ENCODE measurements at regions not wholly inside any gene's neighbourhood (a gene's known extent, or its start where the extent isn't known, plus 50 kb on each side); places are given as distances from the start of the nearest gene placed in this dataset.

GRCh38 chr10:3950676-3951275 is 165.8 kb upstream of the KLF6 start:
- no peak for TF ChIP-seq CEBPB (IDR thresholded peaks at IDR 0.05)
- no peak for TF ChIP-seq EGR1 (IDR thresholded peaks at IDR 0.05)
- TF ChIP-seq REST (IDR thresholded peaks at IDR 0.05; ENCODE audit: low read depth), result no peak
- TF ChIP-seq CREB1 (IDR thresholded peaks at IDR 0.05; ENCODE audit: low read depth), result no peak
- TF ChIP-seq TAF1 (IDR thresholded peaks at IDR 0.05; ENCODE audit: low read depth), result no peak
- no peak for TF ChIP-seq RAD21 (IDR thresholded peaks at IDR 0.05; ENCODE audit: low read depth)

Data from Ishikawa (cell line).